AG08395 (cell line): ENCODE measurements at regions not wholly inside any gene's neighbourhood (a gene's known extent, or its start where the extent isn't known, plus 50 kb on each side); places are given as distances from the start of the nearest gene placed in this dataset.
"Not testable (repeated sequence)": the region's sequence is repeated elsewhere in the genome, so short reads cannot be mapped to it uniquely, and the experiment has no call there.

Source experiments
- DNase-seq: peaks from one replicate; pipeline ENCODE4 v3.0.0; 2012; ENCODE audit warnings: mixed read lengths, low spot score

DNA sequence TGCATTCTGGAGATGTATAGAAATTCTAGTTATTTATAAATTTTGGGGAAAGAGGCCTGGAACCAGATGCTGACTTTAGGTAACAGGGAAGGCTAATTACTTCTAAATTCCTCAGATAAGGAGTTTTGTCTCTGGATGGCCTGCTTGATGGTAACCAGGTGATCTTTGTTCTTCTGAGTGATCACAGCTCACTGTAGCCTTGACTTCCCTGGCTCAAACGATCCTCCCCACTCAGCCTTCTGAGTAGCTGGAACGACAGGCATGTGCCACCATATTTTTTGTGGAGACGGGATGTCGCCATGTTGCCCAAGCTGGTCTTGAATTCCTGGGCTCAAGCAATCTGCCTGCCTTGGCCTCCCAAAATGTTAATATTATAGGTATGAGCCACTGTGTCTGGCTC lies 54.4 kb upstream of the MSH6 start:
- no peak for DNase-seq

DNA sequence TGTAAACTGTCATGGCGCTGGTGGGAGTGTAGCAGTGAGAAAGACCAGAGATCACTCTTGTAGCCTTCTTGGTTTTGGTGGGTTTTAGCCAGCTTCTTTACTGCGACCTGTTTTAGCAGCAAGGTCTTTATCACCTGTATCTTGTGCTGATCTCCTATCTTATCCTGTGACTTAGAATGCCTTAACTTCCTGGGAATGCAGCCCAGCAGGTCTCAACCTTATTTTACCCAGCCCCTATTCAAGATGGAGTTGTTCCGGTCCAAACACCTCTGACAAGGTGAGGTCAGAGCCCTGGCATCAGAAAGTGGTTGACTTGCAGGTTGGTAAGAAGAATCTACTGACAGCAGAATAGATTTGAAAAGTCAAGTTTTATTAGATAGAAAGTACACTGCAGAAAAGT lies 55.0 kb upstream of the MSH6 start:
- DNase-seq, result no peak

DNA sequence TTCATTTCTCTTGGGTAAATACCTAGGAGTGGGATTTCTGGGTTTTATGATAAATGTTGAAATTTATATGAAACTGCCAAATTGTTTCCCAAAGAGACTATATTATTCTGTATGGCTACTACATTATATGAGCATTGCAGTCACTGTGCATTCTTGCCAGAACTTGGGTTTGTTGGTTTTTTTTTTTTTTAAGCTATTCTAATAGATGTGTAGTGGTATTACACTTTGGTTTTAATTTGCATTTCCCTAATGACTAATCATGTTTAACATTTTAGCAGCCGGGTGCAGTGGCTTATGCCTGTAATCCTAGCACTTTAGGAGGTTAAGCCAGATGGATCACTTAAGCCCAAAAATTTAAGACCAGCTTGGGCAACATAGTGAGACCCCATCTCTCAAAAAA lies 56.0 kb upstream of the MSH6 start:
- not testable (repeated sequence) for DNase-seq

DNA sequence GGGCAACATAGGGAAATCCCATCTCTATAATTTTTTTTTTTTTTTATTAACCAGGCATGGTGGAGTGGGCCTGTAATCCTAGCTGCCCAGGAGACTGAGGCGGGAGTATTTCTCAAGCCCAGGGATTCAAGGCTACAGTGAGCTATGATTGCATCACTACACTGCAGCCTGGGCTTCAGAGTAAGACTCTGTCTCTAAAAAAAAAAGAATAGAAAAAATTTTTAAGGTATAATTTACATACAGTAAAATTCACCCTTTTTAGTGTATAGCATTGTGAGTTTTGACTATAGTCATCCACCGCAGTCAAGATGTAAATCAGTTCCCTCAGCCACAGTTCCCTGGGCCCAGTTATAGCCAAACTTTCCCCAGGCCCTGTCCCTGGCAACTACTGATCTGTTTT lies 57.1 kb upstream of the MSH6 start:
- no peak for DNase-seq

DNA sequence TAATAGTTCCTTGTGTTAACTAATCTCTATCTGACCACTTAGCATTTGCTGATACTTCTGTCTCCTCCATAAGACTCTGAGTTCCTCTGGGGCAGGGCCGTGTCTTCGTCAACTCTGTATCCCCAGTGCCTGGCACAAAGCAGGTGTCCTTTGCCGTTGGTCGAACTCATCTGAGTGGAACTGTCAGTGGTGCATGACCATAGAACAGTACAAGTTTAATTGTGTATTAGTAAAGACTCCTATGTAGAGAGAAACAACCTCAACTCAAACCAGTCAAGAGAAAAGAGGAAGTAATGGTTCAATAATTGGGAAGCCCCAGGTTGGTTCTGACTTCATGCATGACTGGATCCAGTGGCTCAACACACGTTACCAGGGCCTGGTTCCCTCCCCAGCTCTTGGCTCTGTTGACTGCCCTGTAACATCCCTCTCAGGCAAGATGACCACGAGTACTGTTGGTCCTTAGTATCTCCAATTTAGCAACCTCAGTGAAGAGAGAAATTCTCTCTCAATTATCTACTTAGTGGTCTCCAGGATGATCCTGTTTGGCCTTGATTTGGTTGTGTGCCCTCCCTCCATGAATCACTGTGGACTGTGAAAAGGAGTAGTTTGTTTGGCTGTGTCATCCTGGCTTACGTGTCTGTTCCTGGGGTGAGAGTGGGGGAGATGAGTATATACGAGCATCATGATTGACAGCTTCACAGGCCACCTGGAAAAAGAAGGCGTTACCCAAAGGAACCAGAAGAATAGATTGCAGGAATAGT lies 58.5 kb upstream of the MSH6 start:
- DNase-seq, result no peak

DNA sequence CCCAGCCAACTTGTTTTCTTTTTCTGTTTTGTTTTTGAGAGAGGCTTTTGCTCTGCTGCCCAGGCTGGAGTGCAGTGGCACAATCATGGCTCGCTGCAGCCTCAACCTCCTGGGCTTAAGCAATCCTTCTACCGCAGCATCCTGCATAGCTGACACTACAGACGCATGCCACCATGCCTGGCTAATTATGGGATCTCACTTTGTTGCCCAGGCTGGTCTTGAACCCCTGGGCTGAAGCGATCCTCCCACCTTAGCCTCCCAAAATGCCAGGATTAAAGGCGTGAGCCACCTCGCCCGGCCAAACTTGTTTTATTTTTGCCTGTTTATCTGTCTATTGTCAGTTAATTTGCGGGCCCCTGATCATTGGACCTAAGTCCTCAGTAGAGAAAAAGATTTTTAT lies 61.6 kb upstream of the MSH6 start:
- no peak for DNase-seq

DNA sequence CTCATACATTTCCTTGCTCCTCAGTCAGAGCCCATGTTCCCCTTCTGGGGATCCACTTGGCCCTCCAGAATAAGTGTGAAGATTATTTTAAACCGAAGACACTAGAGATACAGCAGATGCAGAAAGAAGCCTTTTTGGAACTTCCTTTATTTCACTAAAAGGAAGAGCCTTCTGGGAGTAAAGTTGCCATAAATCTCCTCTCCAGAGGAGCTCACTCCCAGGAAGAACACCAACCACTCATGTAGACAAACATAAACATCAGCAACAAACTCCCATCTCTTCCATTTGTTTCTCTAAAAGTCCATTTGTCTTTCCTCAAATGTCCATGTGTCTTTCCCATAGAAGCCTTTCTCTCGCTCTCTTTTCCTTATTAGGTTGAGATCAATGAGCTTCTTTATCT lies 62.4 kb upstream of the MSH6 start:
- DNase-seq, result no peak

DNA sequence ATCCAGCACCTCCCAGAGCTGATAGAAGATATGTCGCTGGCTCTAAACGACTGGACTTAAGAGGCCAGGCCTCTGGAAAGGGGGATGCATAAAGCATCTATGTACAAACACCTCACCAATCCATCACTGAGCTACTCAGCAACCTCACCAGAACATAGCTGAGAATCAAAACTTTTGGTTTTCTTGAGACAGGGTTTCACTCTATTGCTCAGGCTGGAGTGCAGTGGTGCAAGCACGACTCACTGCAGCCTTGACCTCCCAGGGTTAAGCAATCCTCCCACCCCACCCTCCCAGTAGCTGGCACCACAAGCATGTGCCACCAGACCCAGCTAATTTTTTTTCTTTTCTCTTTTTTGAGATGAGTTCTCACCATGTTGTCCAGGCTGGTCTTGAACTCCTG lies 62.9 kb upstream of the MSH6 start:
- no peak for DNase-seq

DNA sequence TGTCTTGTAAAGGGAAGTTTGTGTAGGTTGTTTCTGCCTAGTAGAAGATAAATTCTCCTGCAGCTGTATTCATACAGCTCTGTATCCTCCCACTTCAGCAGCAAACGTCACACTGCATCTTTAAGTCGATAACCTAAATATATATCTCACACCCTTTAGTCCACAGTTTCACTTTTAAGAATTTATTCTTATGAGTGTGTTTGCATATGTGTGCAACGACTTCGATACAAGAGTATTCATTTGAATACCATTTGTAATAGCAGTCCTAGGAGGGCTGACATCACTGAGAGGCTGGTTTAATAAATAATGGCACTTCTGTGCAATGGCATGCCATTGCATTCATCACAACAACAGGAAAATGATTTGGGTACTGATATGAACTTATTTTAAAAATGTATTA lies 63.8 kb upstream of the MSH6 start:
- no peak for DNase-seq

DNA sequence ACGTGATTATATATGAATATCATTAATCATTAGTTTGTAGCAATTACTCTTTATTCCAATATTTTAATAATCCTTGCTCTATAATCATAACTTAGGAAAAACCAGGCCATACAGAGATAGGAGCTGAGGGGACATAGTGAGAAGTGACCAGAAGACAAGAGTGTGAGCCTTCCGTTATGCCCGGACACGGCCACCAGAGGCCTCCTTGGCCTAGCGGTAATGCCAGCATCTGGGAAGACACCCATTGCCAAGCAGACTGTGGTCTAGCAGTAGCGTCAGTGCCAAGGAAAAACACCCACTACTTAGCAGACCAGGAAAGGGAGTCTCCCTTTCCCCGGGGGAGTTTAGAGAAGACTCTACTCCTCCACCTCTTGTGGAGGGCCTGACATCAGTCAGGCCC lies 66.6 kb upstream of the MSH6 start:
- not testable (repeated sequence) for DNase-seq

DNA sequence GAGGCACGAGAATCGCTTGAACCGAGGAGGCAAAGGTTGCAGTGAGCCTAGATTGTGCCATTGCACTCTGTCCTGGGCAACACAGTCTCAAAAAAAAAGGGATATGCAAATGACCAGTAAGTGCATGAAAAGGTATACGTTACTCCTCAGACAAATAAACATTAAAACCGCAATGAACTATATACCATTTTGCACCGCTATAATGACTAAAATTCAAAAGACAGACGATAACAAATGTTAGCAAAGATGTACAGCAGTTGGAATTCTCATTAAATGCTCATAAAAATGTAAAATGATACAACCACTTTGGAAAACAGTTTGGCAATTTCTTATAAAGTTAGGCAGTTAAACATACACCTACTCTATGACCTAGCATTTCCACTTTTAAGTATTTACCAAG lies 67.4 kb upstream of the MSH6 start:
- no peak for DNase-seq

DNA sequence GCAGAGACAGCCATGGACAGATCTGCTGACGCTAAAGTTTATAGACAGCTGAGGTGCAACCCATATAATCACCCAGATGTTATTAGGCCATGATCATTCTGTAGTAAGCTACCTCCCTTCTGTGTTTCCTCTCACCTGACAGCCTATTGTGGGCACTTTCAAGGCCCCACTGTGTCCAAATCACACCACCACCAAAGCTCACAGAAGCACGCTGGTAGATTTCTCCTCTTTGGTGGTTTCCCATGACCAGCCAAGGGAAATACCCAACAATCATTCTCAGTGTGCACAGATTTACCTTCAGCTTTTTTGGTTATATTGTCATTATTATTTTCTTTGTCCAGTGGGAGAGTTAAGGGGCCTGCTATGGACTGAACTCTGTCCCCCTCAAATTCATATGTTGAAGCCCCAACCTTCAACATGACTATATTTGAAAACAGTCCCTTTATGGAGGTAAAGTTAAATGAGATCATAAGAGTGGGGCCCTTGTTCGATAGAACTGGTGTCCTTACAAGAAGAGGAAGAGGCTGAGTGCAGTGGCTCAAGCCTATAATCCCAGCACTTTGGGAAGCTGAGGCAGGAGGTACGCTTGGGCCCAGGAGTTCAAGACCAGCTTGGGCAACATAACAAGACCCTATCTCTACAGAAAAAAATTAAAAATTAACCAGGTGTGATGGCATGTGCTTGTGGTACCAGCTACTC lies 74.0 kb upstream of the MSH6 start:
- DNase-seq, result no peak

DNA sequence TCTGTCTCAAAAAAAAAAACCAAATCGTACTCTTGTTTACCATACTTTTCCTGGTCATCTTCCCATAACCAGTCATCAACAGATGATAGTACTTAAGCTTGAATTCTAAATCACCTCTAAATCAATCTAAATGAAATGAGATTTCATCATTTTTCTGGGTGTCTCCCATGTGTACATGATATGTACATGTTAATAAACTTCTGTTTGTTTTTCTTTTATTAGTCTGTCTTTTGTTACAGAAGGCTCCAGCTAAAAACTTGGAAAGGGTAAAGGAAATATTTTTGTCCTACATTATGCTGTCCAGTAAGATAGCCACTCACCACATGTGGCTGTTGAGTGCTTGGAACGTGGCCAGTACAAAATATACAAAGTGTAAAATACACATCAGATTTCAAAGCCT lies 78.7 kb upstream of the MSH6 start:
- DNase-seq, result no peak

DNA sequence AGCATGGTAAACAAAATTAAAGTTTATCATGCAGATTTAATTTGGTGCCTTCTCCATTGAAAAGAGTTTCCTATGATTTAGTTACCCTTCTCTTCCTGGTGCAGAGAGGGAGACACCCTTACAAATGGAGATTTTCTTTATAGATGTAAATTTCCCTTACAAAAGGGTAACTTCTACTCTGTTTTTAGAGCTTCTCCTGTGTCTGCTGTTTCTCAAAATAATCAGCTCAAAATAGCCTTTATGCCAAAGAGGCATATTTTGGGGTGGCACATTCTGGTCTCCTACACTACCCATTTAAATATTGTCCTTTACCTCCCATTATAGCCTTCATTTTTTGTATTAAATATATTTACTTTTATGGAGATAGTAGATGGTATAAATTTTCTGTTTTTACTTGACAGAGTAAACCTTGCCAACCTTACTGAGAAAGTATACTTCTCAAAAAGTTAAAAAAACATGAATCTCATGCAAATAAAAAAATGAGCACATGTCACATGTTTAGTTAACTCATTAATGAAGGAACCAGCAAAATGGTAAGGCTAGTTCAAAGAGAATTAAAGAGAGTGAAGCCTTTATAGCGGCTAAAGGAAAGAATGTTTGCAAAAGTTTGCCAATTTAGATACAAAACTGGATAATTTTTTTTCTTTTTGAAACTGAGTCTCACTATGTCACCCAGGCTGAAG lies 83.3 kb upstream of the MSH6 start:
- DNase-seq, result no peak

DNA sequence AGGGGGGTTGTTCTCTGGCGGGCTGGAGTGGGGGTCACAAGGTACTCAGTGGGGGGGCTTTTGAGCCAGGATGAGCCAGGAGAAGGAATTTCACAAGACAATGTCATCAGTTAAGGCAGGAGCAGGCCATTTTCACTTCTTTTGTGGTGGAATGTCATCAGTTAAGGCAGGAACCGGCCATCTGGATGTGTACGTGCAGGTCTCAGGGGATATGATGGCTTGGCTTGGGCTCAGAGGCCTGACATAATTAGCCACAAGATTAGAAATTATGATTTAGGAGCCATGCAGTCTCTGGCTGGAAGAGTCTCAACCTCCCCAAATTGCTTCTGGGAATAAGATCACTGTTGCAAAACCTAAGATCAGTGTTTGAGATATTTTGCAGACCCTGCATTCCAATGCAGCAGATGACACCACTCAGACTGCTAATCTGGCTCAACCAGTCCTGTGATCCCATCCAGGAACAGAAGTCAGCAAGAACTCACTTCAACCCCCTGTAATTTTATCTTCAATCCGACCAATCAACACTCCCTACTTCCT lies 84.4 kb upstream of the MSH6 start:
- DNase-seq, result not testable (repeated sequence)

DNA sequence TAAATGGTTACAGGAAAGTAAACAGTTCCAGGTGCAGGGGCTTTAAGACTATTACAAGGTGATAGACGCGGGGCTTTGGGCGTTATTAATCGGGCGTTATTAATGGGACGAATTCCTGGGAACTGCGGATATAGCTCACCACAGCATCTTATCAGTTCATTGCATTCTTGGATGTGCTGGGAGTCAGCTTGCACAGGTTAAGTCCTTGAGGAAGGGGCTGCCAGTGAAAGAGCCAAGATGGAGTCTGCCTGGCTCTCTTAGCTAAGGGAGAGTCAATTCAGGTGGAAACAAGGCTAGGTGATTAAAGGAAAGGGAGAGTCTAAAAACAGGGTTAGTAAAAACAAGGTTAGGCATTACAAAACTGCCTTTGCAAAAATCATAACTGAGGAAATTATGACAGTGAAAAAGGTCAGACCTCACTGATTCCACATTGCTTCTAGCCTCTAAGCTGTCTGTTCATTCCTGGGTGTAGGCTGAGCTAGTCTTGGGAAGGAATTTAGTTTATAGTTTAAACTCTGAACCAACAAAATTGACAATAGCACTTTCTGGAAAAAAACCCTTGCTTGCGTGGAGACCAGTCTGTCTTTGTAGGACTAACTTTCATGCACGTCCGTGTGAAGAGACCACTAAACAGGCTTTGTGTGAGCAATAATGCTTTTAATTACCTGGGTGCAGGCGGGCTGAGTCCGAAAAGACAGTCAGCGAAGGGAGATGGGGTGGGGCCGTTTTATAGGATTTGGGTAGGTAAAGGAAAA lies 85.1 kb upstream of the MSH6 start:
- DNase-seq, result not testable (repeated sequence)

DNA sequence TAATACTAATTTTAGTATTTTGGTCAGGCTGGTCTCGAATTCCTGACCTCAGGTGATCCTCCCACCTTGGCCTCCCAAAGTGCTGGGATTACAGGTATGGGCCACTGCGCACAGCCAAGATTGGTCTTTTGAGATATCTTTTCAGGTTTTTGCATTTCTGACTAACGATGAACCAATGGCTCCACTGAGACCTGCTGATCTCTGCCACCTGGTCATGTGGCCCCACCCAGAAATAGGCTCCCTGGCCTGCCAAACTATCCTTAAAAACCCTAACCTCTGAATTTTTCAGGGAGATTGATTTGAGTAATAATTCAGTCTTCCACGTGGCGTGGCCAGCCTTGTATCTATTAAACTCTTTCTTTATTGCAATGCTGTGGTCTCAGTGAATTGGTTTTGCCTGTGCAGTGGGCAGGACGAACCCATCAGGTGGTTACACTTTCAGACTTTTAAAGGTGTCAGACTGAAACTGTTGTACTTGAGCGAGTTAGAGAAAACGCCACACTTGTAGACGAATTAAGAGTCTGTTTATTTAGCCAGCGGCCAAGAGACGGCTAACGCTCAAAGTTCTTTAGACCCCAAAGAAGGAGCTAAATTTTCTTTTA lies 85.8 kb upstream of the MSH6 start:
- no peak for DNase-seq

DNA sequence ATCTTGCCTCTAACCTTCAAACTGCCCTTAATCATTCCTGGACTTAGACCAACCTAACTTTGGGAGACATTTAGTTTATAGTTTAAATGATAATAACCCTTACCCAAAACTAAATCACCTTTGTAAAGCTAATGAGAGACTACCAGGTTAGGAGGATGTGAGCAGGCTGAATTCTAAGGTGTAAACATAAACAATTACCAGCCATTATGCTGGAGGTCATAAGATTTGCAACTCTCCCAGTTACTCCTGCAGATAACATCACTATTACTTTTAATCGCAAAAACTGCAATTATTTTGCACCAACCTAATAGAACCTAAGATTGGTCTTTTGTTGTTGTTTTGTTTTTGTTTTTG lies 86.5 kb upstream of the MSH6 start:
- DNase-seq, result no peak

DNA sequence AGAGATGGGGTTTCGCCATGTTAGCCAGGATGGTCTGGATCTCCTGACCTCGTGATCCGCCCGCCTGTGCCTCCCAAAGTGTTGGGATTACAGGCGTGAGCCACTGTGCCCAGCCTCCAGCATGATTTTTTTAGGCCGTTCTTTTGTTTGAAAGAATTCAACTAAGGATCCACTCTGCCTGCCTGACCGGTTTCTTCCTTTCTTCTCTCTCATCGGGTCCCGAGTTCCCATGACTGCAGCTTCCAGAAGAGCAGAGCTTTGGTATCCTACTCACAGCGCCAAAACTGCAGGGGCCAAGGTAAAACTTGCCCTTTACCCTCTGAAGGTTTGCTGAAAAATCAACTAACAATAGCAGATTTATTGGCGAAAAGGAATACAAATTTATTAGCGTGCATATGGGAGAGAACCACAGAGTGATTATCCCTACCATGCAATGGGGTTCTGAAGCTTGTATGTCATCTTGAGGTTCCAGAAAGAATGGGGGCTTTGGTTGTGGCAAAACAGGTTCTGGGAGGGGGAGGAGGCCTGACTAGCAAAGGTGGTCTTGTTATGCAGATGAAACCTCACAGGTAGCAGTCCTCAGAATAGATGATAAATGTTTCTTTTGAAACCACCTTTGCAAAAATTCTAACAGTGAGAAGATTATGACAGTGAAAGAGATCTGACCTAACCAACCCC lies 87.0 kb upstream of the MSH6 start:
- no peak for DNase-seq

DNA sequence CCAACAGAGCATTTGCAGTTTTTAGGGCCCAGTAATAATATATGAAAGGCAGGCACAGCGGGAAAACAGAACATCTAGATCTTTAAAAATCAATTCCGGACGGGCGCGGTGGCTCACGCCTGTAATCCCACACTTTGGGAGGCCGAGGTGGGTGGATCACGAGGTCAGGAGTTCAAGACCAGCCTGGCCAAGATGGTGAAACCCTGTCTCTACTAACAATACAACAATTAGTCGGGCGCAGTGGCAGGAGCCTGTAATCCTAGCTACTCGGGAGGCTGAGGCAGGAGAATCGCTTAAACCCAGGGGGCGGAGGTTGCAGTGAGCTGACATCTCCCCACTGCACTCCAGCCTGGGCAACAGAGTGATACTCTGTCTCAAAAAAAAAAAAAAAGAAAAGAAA lies 88.5 kb upstream of the MSH6 start:
- DNase-seq, result not testable (repeated sequence)

DNA sequence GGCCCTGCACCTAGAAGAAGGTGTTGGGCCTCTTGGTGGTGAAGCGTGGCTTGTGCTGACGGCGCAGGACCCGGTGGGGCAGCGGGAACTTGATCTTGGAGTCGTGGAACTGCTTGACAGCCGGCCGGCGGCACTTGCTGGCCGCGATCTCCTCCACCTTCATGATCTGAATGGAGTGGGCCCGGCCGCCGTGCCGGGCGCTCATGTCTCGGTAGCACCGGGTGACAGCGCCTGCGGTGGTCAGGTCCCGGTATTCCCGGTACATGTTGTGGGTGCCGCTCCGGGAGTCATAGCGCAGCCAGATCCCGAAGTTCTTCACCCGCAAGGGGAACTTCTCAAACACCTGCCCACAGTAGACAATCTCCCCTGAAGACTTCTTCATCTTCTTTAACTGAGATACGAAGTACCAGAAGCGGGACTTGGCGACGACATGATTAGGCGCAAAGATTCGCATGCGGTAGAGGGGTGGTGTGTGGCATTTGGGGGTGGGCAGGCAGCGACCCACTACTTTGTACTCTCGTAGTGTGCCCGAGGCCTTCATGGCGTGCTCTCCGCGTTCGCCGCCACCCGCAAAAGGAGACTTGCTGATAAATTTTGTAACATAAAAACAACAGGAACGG lies 92.1 kb upstream of the MSH6 start:
- DNase-seq, result not testable (repeated sequence)
